ENCODE measurements at regions not wholly inside any gene's neighbourhood (a gene's known extent, or its start where the extent isn't known, plus 50 kb on each side); places are given as distances from the start of the nearest gene placed in this dataset.

GRCh38 chr11:129590753-129591475 lies 215.3 kb downstream of the BARX2 start:
- DNase-seq (ENCODE audit: low read depth in 2 of 2), result no peak

- DNase-seq (ENCODE audit: low read depth in 2 of 2), result no peak
Observed at GRCh38 chr11:129591527-129591926, 215.9 kb downstream of the BARX2 start.

GRCh38 chr11:129592191-129592590 lies 216.5 kb downstream of the BARX2 start:
- DNase-seq (ENCODE audit: low read depth in 2 of 2), result no peak

GRCh38 chr11:129593098-129593497 lies 217.4 kb downstream of the BARX2 start:
- no peak for DNase-seq (ENCODE audit: low read depth in 2 of 2)

GRCh38 chr11:129595038-129595962 lies 219.7 kb downstream of the BARX2 start:
- no peak for DNase-seq (ENCODE audit: low read depth in 2 of 2)

- DNase-seq (ENCODE audit: low read depth in 2 of 2), result no peak
Observed at GRCh38 chr11:129596351-129596750, 219.3 kb upstream of the TMEM45B start.

- DNase-seq (ENCODE audit: low read depth in 2 of 2), result no peak
Observed at GRCh38 chr11:129598378-129598777, 217.3 kb upstream of the TMEM45B start.

- DNase-seq (ENCODE audit: low read depth in 2 of 2), result no peak
Observed at GRCh38 chr11:129605815-129606214, 209.8 kb upstream of the TMEM45B start.

GRCh38 chr11:129608711-129609110 lies 206.9 kb upstream of the TMEM45B start:
- DNase-seq (ENCODE audit: low read depth in 2 of 2), result no peak

- DNase-seq (ENCODE audit: low read depth in 2 of 2), result no peak
Observed at GRCh38 chr11:129610125-129610524, 205.5 kb upstream of the TMEM45B start.

GRCh38 chr11:129610545-129610944 lies 205.1 kb upstream of the TMEM45B start:
- DNase-seq (ENCODE audit: low read depth in 2 of 2), result no peak

GRCh38 chr11:129611661-129612446 lies 203.8 kb upstream of the TMEM45B start:
- no peak for DNase-seq (ENCODE audit: low read depth in 2 of 2)

- DNase-seq (ENCODE audit: low read depth in 2 of 2), result no peak
Observed at GRCh38 chr11:129612447-129612961, 203.1 kb upstream of the TMEM45B start.

GRCh38 chr11:129613071-129613470 lies 202.6 kb upstream of the TMEM45B start:
- no peak for DNase-seq (ENCODE audit: low read depth in 2 of 2)

- DNase-seq (ENCODE audit: low read depth in 2 of 2), result no peak
Observed at GRCh38 chr11:129614256-129614944, 201.2 kb upstream of the TMEM45B start.

GRCh38 chr11:129618046-129618569 lies 197.5 kb upstream of the TMEM45B start:
- no peak for DNase-seq (ENCODE audit: low read depth in 2 of 2)

- no peak for DNase-seq (ENCODE audit: low read depth in 2 of 2)
Observed at GRCh38 chr11:129620237-129621104, 195.2 kb upstream of the TMEM45B start.

- DNase-seq (ENCODE audit: low read depth in 2 of 2), result no peak
Observed at GRCh38 chr11:129625930-129626329, 189.7 kb upstream of the TMEM45B start.

GRCh38 chr11:129631201-129631600 lies 184.4 kb upstream of the TMEM45B start:
- no peak for DNase-seq (ENCODE audit: low read depth in 2 of 2)

- DNase-seq (ENCODE audit: low read depth in 2 of 2), result no peak
Observed at GRCh38 chr11:129636926-129637325, 178.7 kb upstream of the TMEM45B start.
